CD4-positive, alpha-beta T cell treated with Interleukin-4 for 1 hour (primary cell): ENCODE measurements at regions not wholly inside any gene's neighbourhood (a gene's known extent, or its start where the extent isn't known, plus 50 kb on each side); places are given as distances from the start of the nearest gene placed in this dataset.

ENCODE experiments used
- DNase-seq, 2 donors: peaks; one replicate each; pipeline ENCODE4 v3.0.0-alpha.2; 2020 to 2022

GRCh38 chr1:4972761-4973320 lies 318.4 kb downstream of the AJAP1 start:
- DNase-seq, result no peak

- no peak for DNase-seq
Measured at GRCh38 chr1:4971666-4972065, 317.3 kb downstream of the AJAP1 start.

- DNase-seq, result no peak
Measured at GRCh38 chr1:4970532-4970931, 316.1 kb downstream of the AJAP1 start.

- no peak for DNase-seq
Measured at GRCh38 chr1:4969556-4970129, 315.2 kb downstream of the AJAP1 start.

- no peak for DNase-seq
Measured at GRCh38 chr1:4965346-4966075, 311.1 kb downstream of the AJAP1 start.

GRCh38 chr1:4964634-4965345 lies 310.4 kb downstream of the AJAP1 start:
- no peak for DNase-seq

- no peak for DNase-seq
Measured at GRCh38 chr1:4963251-4963650, 308.8 kb downstream of the AJAP1 start.

- no peak for DNase-seq
Measured at GRCh38 chr1:4962836-4963235, 308.4 kb downstream of the AJAP1 start.

- no peak for DNase-seq
Measured at GRCh38 chr1:4961935-4962645, 307.7 kb downstream of the AJAP1 start.

GRCh38 chr1:4960782-4961475 lies 306.5 kb downstream of the AJAP1 start:
- no peak for DNase-seq

- no peak for DNase-seq
Measured at GRCh38 chr1:4960336-4960735, 305.9 kb downstream of the AJAP1 start.

- DNase-seq, result no peak
Measured at GRCh38 chr1:4959216-4959615, 304.8 kb downstream of the AJAP1 start.

- no peak for DNase-seq
Measured at GRCh38 chr1:4957027-4957426, 302.6 kb downstream of the AJAP1 start.

- no peak for DNase-seq
Measured at GRCh38 chr1:4954392-4954791, 300.0 kb downstream of the AJAP1 start.

- no peak for DNase-seq
Measured at GRCh38 chr1:4951601-4952000, 297.2 kb downstream of the AJAP1 start.

GRCh38 chr1:4946343-4946742 lies 291.9 kb downstream of the AJAP1 start:
- no peak for DNase-seq

GRCh38 chr1:4944911-4945310 lies 290.5 kb downstream of the AJAP1 start:
- DNase-seq, result no peak

GRCh38 chr1:4944072-4944471 lies 289.7 kb downstream of the AJAP1 start:
- no peak for DNase-seq

GRCh38 chr1:4939266-4939665 lies 284.9 kb downstream of the AJAP1 start:
- no peak for DNase-seq

GRCh38 chr1:4937876-4938534 lies 283.6 kb downstream of the AJAP1 start:
- no peak for DNase-seq

- no peak for DNase-seq
Measured at GRCh38 chr1:4935807-4936206, 281.4 kb downstream of the AJAP1 start.

GRCh38 chr1:4933232-4933631 lies 278.8 kb downstream of the AJAP1 start:
- DNase-seq, result no peak
